Liver (tissue), 8 donors: ENCODE measurements at regions not wholly inside any gene's neighbourhood (a gene's known extent, or its start where the extent isn't known, plus 50 kb on each side); places are given as distances from the start of the nearest gene placed in this dataset.

Experiments
- DNase-seq: peaks from one replicate; pipeline ENCODE4 v3.0.0-alpha.2; 2017; ENCODE audit warnings: low spot score
- H3K27ac ChIP-seq, 2 donors: one replicate each; pipeline ENCODE4 v1.7.0; 2013; ENCODE audit warnings: inconsistent platforms in 2 of 2, low read length in 2 of 2, control low read depth in 1 of 2, low read depth in 1 of 2, mild to moderate bottlenecking in 1 of 2
- H3K27me3 ChIP-seq, 4 donors: one replicate each; pipeline versions ENCODE4 v1.6.1 to v1.7.0; 2013; ENCODE audit warnings: low read length in 3 of 4, inconsistent platforms in 1 of 4, mild to moderate bottlenecking in 1 of 4, moderate library complexity in 1 of 4; ENCODE audit not compliant: control insufficient read depth in 4 of 4, insufficient read depth in 4 of 4
- H3K36me3 ChIP-seq, 4 donors: one replicate each; pipeline versions ENCODE4 v1.6.1 to v1.7.0; 2013; ENCODE audit warnings: low read length in 3 of 4, mild to moderate bottlenecking in 3 of 4, low read depth in 1 of 4, moderate library complexity in 1 of 4; ENCODE audit not compliant: control insufficient read depth in 4 of 4, insufficient read depth in 3 of 4
- H3K4me1 ChIP-seq, 4 donors: one replicate each; pipeline versions ENCODE4 v1.6.1 to v1.7.0; 2013; ENCODE audit warnings: low read length in 3 of 4, mild to moderate bottlenecking in 3 of 4, moderate library complexity in 1 of 4; ENCODE audit not compliant: control insufficient read depth in 4 of 4, insufficient read depth in 4 of 4
- H3K4me3 ChIP-seq, 3 donors: one replicate each; pipeline versions ENCODE4 v1.6.1 to v1.7.0; 2013; ENCODE audit warnings: low read length in 3 of 3, control low read depth in 1 of 3, low read depth in 1 of 3, mild to moderate bottlenecking in 1 of 3
- H3K9ac ChIP-seq, 2 donors: one replicate each; pipeline ENCODE4 v1.7.0; 2013; ENCODE audit warnings: low read length in 2 of 2, mild to moderate bottlenecking in 2 of 2, moderate library complexity in 2 of 2, control low read depth in 1 of 2, low read depth in 1 of 2
- H3K9me3 ChIP-seq, 4 donors: one replicate each; pipeline versions ENCODE4 v1.6.1 to v1.7.0; 2013; ENCODE audit warnings: low read length in 3 of 4; ENCODE audit not compliant: control insufficient read depth in 4 of 4
- ATF3 ChIP-seq: IDR thresholded peaks from 2 replicates; pipeline ENCODE4 v1.6.1; 2016; ENCODE audit warnings: antibody characterized with exemption
- CTCF ChIP-seq: fragments of 150-350 bp; IDR thresholded peaks from 2 replicates; pipeline ENCODE4 v1.5.1; 2017; ENCODE audit warnings: improper control_type of control experiment, low read depth, low read length; ENCODE audit not compliant: missing input control
- FOXA1 ChIP-seq: IDR thresholded peaks from 2 replicates; pipeline ENCODE4 v1.6.1; 2016; ENCODE audit warnings: antibody characterized with exemption
- FOXA2 ChIP-seq: IDR thresholded peaks from 2 replicates; pipeline ENCODE4 v1.6.1; 2016; ENCODE audit warnings: antibody characterized with exemption
- GABPA ChIP-seq, 2 donors: IDR thresholded peaks in 1 of 2; conservative IDR thresholded peaks in 1 of 2; 2 replicates each; pipeline ENCODE4 v1.6.1; 2016; ENCODE audit warnings: antibody characterized with exemption in 2 of 2, mild to moderate bottlenecking in 1 of 2, moderate library complexity in 1 of 2
- HNF4A ChIP-seq, 2 donors: conservative IDR thresholded peaks; 2 replicates each; pipeline ENCODE4 v1.6.1; 2016; ENCODE audit warnings: antibody characterized with exemption in 2 of 2, mild to moderate bottlenecking in 2 of 2
- HNF4G ChIP-seq: IDR thresholded peaks from 2 replicates; pipeline ENCODE4 v1.6.1; 2016; ENCODE audit warnings: antibody characterized with exemption
- JUND ChIP-seq, 2 donors: IDR thresholded peaks; 2 replicates each; pipeline ENCODE4 v1.6.1; 2016; ENCODE audit warnings: antibody characterized with exemption in 2 of 2
- MAX ChIP-seq: IDR thresholded peaks from 2 replicates; pipeline ENCODE4 v1.6.1; 2016; ENCODE audit warnings: antibody characterized with exemption
- NR2F2 ChIP-seq: IDR thresholded peaks from 2 replicates; pipeline ENCODE4 v1.6.1; 2016; ENCODE audit warnings: antibody characterized with exemption
- RAD21 ChIP-seq, 2 donors: IDR thresholded peaks; 2 replicates each; pipeline ENCODE4 v1.6.1; 2016; ENCODE audit warnings: antibody characterized with exemption in 2 of 2, mild to moderate bottlenecking in 2 of 2
- REST ChIP-seq: IDR thresholded peaks from 2 replicates; pipeline ENCODE4 v1.6.1; 2016; ENCODE audit warnings: antibody characterized with exemption, mild to moderate bottlenecking
- SP1 ChIP-seq: IDR thresholded peaks from 2 replicates; pipeline ENCODE4 v1.6.1; 2018; ENCODE audit warnings: antibody characterized with exemption, mild to moderate bottlenecking
- TAF1 ChIP-seq: conservative IDR thresholded peaks from 2 replicates; pipeline ENCODE4 v1.6.1; 2016; ENCODE audit warnings: antibody characterized with exemption, mild to moderate bottlenecking
- YY1 ChIP-seq: IDR thresholded peaks from 2 replicates; pipeline ENCODE4 v1.6.1; 2016; ENCODE audit warnings: antibody characterized with exemption, mild to moderate bottlenecking
- ZBTB33 ChIP-seq: IDR thresholded peaks from 2 replicates; pipeline ENCODE4 v1.6.1; 2016; ENCODE audit warnings: antibody characterized with exemption
- WGBS: extraction: QIAGEN DNeasy Blood & Tissue Kit; methylation state at CpG from one replicate; pipeline ENCODE4 v1.1.7; 2013; 5-methylcytosine and 5-hydroxymethylcytosine counted together
- donor health status: healthy.
- donor health status: healthy.
- donor health status: healthy.
- donor health status: healthy.
- donor health status: healthy.

DNA sequence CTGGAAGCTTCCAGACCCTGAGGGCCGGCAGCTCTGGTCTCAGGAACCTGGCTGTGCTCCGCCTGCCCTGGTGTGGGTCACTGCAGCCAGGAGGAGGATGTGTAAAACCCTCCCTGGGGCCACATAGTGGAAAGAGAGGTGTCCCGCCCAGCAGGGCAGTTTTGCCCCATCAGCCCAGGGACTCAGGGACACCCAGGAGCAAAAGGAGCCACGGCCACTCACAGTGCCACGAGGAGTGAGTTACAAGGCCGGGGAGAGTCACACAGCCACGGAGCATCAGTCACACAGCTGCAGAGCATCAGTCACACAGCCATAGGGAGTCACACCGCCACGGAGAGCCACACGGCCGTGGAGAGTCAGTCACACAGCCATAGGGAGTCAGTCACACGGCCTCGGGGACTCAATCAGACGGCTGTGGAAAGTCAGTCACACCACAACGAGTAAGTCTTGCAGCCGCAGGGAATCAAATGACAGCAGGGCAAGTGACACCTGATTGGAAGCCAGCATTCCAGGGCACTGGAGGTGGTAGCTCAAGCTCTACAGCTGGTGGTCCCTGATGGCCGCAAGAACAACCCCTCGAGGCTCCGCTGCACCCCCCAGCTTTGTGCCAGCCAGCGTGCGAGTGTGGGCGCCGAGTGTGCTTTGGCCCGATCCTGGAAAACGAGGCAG lies 60.9 kb downstream of the DLL1 start:
- Histone ChIP-seq H3K4me1 (peaks cover 3 to 16% (median 12%) of the 10 kb centered on the region in 4 donors), H3K9me3 (no peaks in the 10 kb centered on the region), H3K36me3 (no peaks in the 10 kb centered on the region), H3K27me3 (no peaks in the 10 kb centered on the region), H3K4me3 (no peak overlapping the region), H3K27ac (no peak overlapping the region), H3K9ac (no peak overlapping the region)
- TF ChIP-seq HNF4A (conservative IDR thresholded peaks at IDR 0.05) = no peak
- TF ChIP-seq HNF4G = no peak
- TF ChIP-seq REST = no peak
- TF ChIP-seq JUND (IDR thresholded peaks at IDR 0.05) = no peak
- TF ChIP-seq ZBTB33 = no peak
- TF ChIP-seq RAD21 (IDR thresholded peaks at IDR 0.05) = no peak
- no peak for TF ChIP-seq ATF3
- no peak for TF ChIP-seq GABPA (IDR thresholded peaks at IDR 0.05 in 1 of 2, conservative IDR thresholded peaks at IDR 0.05 in 1 of 2)
- TF ChIP-seq SP1 = no peak
- WGBS = 92% methylated on average over 25 of the region's 25 CpGs
- DNase-seq = no peak

DNA sequence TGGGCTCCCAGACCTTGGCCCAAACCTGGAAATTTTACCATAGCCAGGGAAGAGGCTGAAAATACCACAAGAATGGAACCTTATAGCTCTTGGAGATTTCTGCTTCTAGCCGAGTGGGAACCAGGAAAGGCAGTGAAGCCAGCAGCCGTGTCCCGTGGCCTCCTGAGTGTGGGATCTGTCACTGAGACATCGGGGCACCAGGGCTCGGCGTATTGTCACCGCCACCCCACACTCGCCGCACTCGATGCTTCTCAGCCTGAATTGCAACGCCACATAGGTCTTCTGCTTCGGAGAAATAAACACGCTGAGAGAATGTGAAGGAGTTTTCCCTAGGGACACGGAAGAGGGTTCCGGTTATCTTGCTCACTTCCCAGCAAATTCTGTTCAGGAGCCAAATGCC lies 61.5 kb downstream of the DLL1 start:
- 89% methylated on average over 15 of the region's 15 CpGs for WGBS
- no peak overlapping the region for H3K27ac ChIP-seq
- H3K9ac ChIP-seq = no peak overlapping the region
- H3K4me3 ChIP-seq = no peak overlapping the region
- no peak for DNase-seq
- no peaks in the 10 kb centered on the region for H3K36me3 ChIP-seq
- no peaks in the 10 kb centered on the region for H3K9me3 ChIP-seq
- no peaks in the 10 kb centered on the region for H3K27me3 ChIP-seq
- TF ChIP-seq GABPA (IDR thresholded peaks at IDR 0.05 in 1 of 2, conservative IDR thresholded peaks at IDR 0.05 in 1 of 2) = no peak
- no peak for TF ChIP-seq RAD21 (IDR thresholded peaks at IDR 0.05)
- H3K4me1 ChIP-seq = peaks cover 6 to 22% (median 13%) of the 10 kb centered on the region in 4 donors

DNA sequence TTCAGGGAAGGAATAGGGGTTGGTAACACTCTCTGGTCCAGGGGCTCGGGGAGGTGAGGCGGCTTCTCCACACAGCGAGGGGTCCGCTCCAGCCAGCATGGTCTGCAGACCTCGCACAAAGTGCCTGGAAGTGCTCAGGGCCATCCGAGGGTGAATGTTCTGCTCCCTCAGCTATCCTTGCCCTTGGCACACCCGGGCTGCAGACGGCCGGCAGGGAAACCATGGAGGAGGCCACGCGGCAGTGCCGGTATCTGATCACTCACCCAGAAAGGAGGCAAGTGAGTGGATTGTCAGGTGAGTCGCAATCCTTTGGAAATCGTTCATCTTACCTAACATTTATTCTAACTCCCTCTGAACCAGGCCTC lies 62.0 kb downstream of the DLL1 start:
- H3K9me3 ChIP-seq = no peaks in the 10 kb centered on the region
- H3K27me3 ChIP-seq = no peaks in the 10 kb centered on the region
- H3K4me3 ChIP-seq = no peak overlapping the region
- no peak for DNase-seq
- no peak overlapping the region for H3K27ac ChIP-seq
- peaks cover 7 to 22% (median 13%) of the 10 kb centered on the region in 4 donors for H3K4me1 ChIP-seq
- TF ChIP-seq NR2F2 (no peak), FOXA2 (no peak), YY1 (no peak), FOXA1 (no peak), ZBTB33 (no peak), MAX (no peak), TAF1 (no peak), CTCF (no peak)
- no peaks in the 10 kb centered on the region for H3K36me3 ChIP-seq
- WGBS = 94% methylated on average over 14 of the region's 14 CpGs
- H3K9ac ChIP-seq = no peak overlapping the region
